ENCODE measurements at regions not wholly inside any gene's neighbourhood (a gene's known extent, or its start where the extent isn't known, plus 50 kb on each side); places are given as distances from the start of the nearest gene placed in this dataset.

DNA sequence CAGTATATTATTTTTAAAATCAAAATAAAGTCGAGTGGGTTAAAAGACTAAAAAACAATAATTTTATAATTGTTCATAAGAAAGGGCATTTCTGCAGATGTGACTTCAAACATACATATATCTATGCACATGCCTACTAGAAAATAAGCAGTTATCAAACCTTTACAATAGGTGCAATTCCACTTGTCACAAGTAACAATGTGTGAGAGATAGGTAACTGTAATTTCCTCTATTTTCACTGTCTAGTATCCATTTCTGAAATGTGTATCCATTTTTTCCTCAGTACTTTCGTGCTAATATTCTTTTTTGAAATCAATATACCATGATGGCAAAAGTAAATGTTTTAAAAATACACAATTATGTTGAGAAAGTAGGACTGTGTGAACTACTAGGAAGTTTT, 96.9 kb upstream of the GNAI1 start:
- TF ChIP-seq, protein P1, sequence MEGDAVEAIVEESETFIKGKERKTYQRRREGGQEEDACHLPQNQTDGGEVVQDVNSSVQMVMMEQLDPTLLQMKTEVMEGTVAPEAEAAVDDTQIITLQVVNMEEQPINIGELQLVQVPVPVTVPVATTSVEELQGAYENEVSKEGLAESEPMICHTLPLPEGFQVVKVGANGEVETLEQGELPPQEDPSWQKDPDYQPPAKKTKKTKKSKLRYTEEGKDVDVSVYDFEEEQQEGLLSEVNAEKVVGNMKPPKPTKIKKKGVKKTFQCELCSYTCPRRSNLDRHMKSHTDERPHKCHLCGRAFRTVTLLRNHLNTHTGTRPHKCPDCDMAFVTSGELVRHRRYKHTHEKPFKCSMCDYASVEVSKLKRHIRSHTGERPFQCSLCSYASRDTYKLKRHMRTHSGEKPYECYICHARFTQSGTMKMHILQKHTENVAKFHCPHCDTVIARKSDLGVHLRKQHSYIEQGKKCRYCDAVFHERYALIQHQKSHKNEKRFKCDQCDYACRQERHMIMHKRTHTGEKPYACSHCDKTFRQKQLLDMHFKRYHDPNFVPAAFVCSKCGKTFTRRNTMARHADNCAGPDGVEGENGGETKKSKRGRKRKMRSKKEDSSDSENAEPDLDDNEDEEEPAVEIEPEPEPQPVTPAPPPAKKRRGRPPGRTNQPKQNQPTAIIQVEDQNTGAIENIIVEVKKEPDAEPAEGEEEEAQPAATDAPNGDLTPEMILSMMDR (IDR thresholded peaks at IDR 0.05): no peak
- no peak for TF ChIP-seq EZH2 (IDR thresholded peaks at IDR 0.05; ENCODE audit: borderline replicate concordance, insufficient read depth, low read depth, low read length, poor library complexity, severe bottlenecking)

Measured in B cell (primary cell).